ENCODE measurements at regions not wholly inside any gene's neighbourhood (a gene's known extent, or its start where the extent isn't known, plus 50 kb on each side); places are given as distances from the start of the nearest gene placed in this dataset.

DNA sequence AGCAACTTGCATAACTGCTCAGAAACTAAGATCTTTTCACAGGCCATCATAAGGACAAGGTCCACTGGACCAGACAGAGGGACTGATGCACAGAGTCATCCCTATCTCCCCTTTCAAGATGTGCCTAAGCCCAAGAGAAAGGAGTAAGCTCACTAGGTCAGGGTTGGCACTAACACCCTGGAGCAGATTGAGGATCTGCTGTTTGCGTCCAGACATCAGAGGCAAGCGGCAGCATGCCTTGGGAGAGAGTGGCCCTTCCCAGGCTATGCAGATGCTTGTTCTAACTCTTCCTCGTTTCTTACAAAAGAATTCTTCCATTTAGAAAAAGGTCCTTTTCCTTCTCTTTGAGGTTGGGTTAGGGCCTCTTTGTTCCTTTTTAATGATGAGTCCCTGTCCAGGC is 187.2 kb downstream of the KCNA5 start:
- WGBS, 2 donors = 73 to 75% methylated on average over 3 of the region's 3 CpGs
- no peaks in the 10 kb centered on the region for H3K9me3 ChIP-seq

DNA sequence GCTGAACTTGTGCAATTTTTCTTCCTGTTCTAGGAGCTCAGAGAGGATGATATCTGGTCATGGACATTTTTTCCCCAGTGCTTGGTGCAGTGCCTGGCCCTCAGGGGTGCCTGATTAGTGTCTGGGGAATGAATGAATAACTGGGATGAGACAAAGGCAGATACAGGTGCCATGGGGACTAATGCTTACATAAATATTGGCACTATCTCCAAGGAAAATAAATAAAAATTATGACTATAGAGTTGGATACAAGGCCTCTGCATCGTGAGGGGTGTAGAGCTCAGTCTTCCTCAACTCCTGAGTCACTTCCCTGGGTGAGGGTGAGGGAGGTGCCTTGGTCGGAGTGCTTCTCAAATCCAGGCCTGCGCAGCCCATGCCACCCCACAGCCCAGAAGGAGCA is 188.6 kb downstream of the KCNA5 start:
- TF ChIP-seq POLR2A (IDR thresholded peaks at IDR 0.05) = no peak
- DNase-seq (no peak), ATAC-seq (no peak)
- no peaks in the 10 kb centered on the region for H3K27me3 ChIP-seq
- WGBS, 2 donors = 66 to 82% methylated on average over 3 of the region's 3 CpGs
- H3K9me3 ChIP-seq = no peaks in the 10 kb centered on the region
- H3K4me3 ChIP-seq = no peak overlapping the region
- intact Hi-C loops (cut with DNase I) = no loop called here
- H3K36me3 ChIP-seq (replicated peaks in 1 of 2; ENCODE audit: insufficient read depth in 1 of 2, low read depth in 2 of 2) = no peaks in the 10 kb centered on the region
- no peaks in the 10 kb centered on the region for H3K4me1 ChIP-seq
- no peak overlapping the region for H3K27ac ChIP-seq

More for the DNA sequence above, 187.2 kb downstream of the KCNA5 start:
- ATAC-seq (no peak), DNase-seq (no peak)
- H3K36me3 ChIP-seq (replicated peaks in 1 of 2; ENCODE audit: insufficient read depth in 1 of 2, low read depth in 2 of 2) = no peaks in the 10 kb centered on the region
- intact Hi-C loops (cut with DNase I) = no loop called here
- H3K27me3 ChIP-seq = no peaks in the 10 kb centered on the region
- H3K27ac ChIP-seq = no peak overlapping the region
- no peaks in the 10 kb centered on the region for H3K4me1 ChIP-seq
- no peak for TF ChIP-seq POLR2A (IDR thresholded peaks at IDR 0.05)
- TF ChIP-seq CTCF (IDR thresholded peaks at IDR 0.05) = no peak
- no peak overlapping the region for H3K4me3 ChIP-seq

DNA sequence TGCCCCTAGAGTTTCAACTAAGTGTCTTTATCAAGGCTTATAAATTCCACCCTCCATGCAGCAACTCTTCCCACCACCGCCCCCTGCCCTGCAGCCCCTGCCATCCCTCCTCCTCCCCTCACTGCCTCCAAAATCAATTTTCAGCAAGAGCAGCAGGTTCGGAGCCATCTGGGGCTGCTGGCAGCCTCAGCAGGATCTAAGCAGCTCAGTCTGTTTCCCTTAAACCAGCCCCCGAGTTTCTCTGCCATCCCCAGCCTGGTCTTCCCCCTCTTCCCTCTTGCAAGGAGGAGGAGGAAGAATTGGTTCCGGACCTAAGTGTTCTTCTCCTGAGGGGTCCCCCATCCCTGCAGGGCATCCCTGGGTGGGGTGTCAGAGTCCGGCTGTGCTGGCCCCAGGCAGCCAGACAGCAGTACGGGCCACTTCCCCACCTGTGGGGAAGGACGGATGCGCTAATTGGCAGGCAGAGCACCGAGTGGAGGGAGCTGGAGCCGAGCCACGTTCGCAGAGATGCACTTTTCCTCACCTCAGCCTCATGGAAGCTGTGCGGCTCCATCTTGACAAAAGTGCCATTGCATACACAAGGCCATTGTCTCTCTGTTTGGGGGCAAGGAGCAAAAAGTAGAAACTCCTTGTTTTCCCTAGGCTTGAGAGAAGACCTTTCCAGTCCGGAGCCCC is 189.3 kb downstream of the KCNA5 start:
- H3K36me3 ChIP-seq (replicated peaks in 1 of 2; ENCODE audit: insufficient read depth in 1 of 2, low read depth in 2 of 2) = no peaks in the 10 kb centered on the region
- no peak overlapping the region for H3K4me3 ChIP-seq
- DNase-seq (no peak), ATAC-seq (no peak)
- no peaks in the 10 kb centered on the region for H3K27me3 ChIP-seq
- no peaks in the 10 kb centered on the region for H3K4me1 ChIP-seq
- H3K27ac ChIP-seq = no peak overlapping the region
- TF ChIP-seq CTCF (IDR thresholded peaks at IDR 0.05) (no peak), POLR2A (IDR thresholded peaks at IDR 0.05) (no peak)
- no peaks in the 10 kb centered on the region for H3K9me3 ChIP-seq
- WGBS, 2 donors = 52% methylated on average over 10 to 14 of the region's 14 CpGs
- intact Hi-C loops (cut with DNase I) = no loop called here

GRCh38 chr12:5236022-5236640 is 192.5 kb downstream of the KCNA5 start:
- H3K27ac ChIP-seq = no peak overlapping the region
- no peak for TF ChIP-seq CTCF (IDR thresholded peaks at IDR 0.05)
- TF ChIP-seq POLR2A (IDR thresholded peaks at IDR 0.05) = no peak
- H3K4me3 ChIP-seq = no peak overlapping the region
- DNase-seq (no peak), ATAC-seq (no peak)
- 83 to 86% methylated on average over 5 of the region's 5 CpGs for WGBS, 2 donors
- no peaks in the 10 kb centered on the region for H3K4me1 ChIP-seq
- H3K27me3 ChIP-seq = no peaks in the 10 kb centered on the region
- intact Hi-C loops (cut with DNase I) = no loop called here
- no peaks in the 10 kb centered on the region for H3K36me3 ChIP-seq (replicated peaks in 1 of 2; ENCODE audit: insufficient read depth in 1 of 2, low read depth in 2 of 2)
- no peaks in the 10 kb centered on the region for H3K9me3 ChIP-seq

DNA sequence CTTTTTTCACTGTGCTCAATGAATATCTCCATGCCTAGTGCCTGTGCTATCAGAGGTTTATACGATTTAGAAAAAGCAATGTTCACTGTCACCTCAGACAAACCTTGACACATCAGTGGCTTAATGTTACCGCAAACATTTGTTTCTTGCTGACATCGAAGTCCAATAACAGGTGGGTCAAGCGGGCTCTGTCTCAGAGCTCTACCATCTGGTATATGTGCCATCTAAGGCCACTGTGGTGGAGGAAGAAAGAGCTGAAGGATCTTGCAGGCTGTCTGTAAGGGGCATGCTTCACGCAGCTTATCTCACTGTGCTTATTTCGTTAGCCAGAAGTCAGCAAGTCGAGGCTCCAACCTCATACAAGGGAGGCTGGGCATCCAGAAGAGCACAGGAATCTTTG is 189.5 kb upstream of the NTF3 start:
- no peak for TF ChIP-seq CTCF (IDR thresholded peaks at IDR 0.05)
- TF ChIP-seq POLR2A (IDR thresholded peaks at IDR 0.05) = no peak
- H3K9me3 ChIP-seq = no peaks in the 10 kb centered on the region
- 36 to 38% methylated on average over 7 of the region's 7 CpGs for WGBS, 2 donors
- intact Hi-C loops (cut with DNase I) = no loop called here
- H3K4me3 ChIP-seq = no peak overlapping the region
- no peak for ATAC-seq
- H3K27me3 ChIP-seq = no peaks in the 10 kb centered on the region
- H3K36me3 ChIP-seq (replicated peaks in 1 of 2; ENCODE audit: insufficient read depth in 1 of 2, low read depth in 2 of 2) = no peaks in the 10 kb centered on the region
- DNase-seq = no peak
- H3K4me1 ChIP-seq = no peaks in the 10 kb centered on the region
- H3K27ac ChIP-seq = no peak overlapping the region
